ENCODE measurements at regions not wholly inside any gene's neighbourhood (a gene's known extent, or its start where the extent isn't known, plus 50 kb on each side); places are given as distances from the start of the nearest gene placed in this dataset.

- TF ChIP-seq REST (IDR thresholded peaks at IDR 0.05; ENCODE audit: insufficient read depth in 1 of 2, low read depth in 2 of 2, low read length in 1 of 2) (no peak), POLR2AphosphoS5 (IDR thresholded peaks at IDR 0.05; ENCODE audit: low read depth, low read length) (no peak), SIN3A (IDR thresholded peaks at IDR 0.05; ENCODE audit: borderline replicate concordance, insufficient read depth, low read depth, low read length) (no peak), TCF7L2 (IDR thresholded peaks at IDR 0.05; ENCODE audit: low read depth, low read length) (no peak), CTCF (IDR thresholded peaks at IDR 0.05) (no peak)
- no peak overlapping the region for H3K27ac ChIP-seq (ENCODE audit: low read length)
- ATAC-seq (no peak), DNase-seq (ENCODE audit: low read depth, low spot score) (no peak)
- ChIA-PET CTCF (no interaction called here), POLR2A (no interaction called here)
- H3K4me3 ChIP-seq (ENCODE audit: low read depth in 2 of 2, low read length in 2 of 2): no peak overlapping the region
- H3K36me3 ChIP-seq (ENCODE audit: control insufficient read depth, insufficient read depth, low read length): no peaks in the 10 kb centered on the region
- intact Hi-C loops (cut with micrococcal nuclease; ENCODE audit: unreplicated experiment) (no loop called here), in situ Hi-C loops (cut with HindIII; ENCODE audit: low pct_unique_long_range_greater_than_20kb, low sequenced_read_pairs) (no loop called here)
- H3K27me3 ChIP-seq (ENCODE audit: control insufficient read depth, insufficient read depth, low read length): no peaks in the 10 kb centered on the region
- H3K4me1 ChIP-seq (ENCODE audit: control insufficient read depth, insufficient read depth, low read length): peaks cover 21% of the 10 kb centered on the region
- no peaks in the 10 kb centered on the region for H3K9me3 ChIP-seq (ENCODE audit: control insufficient read depth, insufficient read depth, low read depth, low read length)
- no TSS peak for BruUV-seq (replicated peaks)
Observed at GRCh38 chr1:228905701-228906101, 170.4 kb downstream of the RHOU start.

- H3K4me1 ChIP-seq (ENCODE audit: control insufficient read depth, insufficient read depth, low read length): peaks cover 21% of the 10 kb centered on the region
- H3K27me3 ChIP-seq (ENCODE audit: control insufficient read depth, insufficient read depth, low read length): no peaks in the 10 kb centered on the region
- no TSS peak for BruUV-seq (replicated peaks)
- no peak for TF ChIP-seq CTCF (IDR thresholded peaks at IDR 0.05)
- TF ChIP-seq POLR2AphosphoS5 (IDR thresholded peaks at IDR 0.05; ENCODE audit: low read depth, low read length): no peak
- no peak for TF ChIP-seq TCF7L2 (IDR thresholded peaks at IDR 0.05; ENCODE audit: low read depth, low read length)
- TF ChIP-seq SIN3A (IDR thresholded peaks at IDR 0.05; ENCODE audit: borderline replicate concordance, insufficient read depth, low read depth, low read length): no peak
- TF ChIP-seq REST (IDR thresholded peaks at IDR 0.05; ENCODE audit: insufficient read depth in 1 of 2, low read depth in 2 of 2, low read length in 1 of 2): no peak
- in situ Hi-C loops (cut with HindIII; ENCODE audit: low pct_unique_long_range_greater_than_20kb, low sequenced_read_pairs): no loop called here
- H3K27ac ChIP-seq (ENCODE audit: low read length): no peak overlapping the region
- no peaks in the 10 kb centered on the region for H3K36me3 ChIP-seq (ENCODE audit: control insufficient read depth, insufficient read depth, low read length)
- no peaks in the 10 kb centered on the region for H3K9me3 ChIP-seq (ENCODE audit: control insufficient read depth, insufficient read depth, low read depth, low read length)
- no peak for DNase-seq (ENCODE audit: low read depth, low spot score)
- ChIA-PET POLR2A (no interaction called here), CTCF (no interaction called here)
- H3K4me3 ChIP-seq (ENCODE audit: low read depth in 2 of 2, low read length in 2 of 2): no peak overlapping the region
- no peak for ATAC-seq
- intact Hi-C loops (cut with micrococcal nuclease; ENCODE audit: unreplicated experiment): no loop called here
Observed at GRCh38 chr1:228906223-228906860, 171.1 kb downstream of the RHOU start.

Data from Panc1 (cell line).